ENCODE measurements at regions not wholly inside any gene's neighbourhood (a gene's known extent, or its start where the extent isn't known, plus 50 kb on each side); places are given as distances from the start of the nearest gene placed in this dataset.

DNA sequence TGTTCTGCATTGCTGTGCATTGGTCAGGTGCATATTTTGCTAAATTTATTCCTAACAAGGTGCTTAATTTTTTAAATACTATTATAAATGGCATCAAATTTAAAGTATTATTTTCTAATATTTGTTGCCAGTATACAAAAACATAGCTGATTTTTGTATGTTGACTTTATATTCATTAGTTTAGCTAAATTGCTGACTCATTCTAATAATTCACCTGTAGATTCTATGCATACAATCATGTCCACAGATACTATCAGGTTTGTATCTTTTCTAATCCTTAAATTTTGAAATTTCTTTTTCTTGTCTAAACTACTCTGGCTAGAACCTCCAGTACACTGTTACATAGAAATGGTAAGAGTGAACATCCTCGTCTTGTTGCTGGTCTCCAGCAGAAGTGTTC lies 657.6 kb downstream of the CCDC171 start:
- TF ChIP-seq, protein P1, sequence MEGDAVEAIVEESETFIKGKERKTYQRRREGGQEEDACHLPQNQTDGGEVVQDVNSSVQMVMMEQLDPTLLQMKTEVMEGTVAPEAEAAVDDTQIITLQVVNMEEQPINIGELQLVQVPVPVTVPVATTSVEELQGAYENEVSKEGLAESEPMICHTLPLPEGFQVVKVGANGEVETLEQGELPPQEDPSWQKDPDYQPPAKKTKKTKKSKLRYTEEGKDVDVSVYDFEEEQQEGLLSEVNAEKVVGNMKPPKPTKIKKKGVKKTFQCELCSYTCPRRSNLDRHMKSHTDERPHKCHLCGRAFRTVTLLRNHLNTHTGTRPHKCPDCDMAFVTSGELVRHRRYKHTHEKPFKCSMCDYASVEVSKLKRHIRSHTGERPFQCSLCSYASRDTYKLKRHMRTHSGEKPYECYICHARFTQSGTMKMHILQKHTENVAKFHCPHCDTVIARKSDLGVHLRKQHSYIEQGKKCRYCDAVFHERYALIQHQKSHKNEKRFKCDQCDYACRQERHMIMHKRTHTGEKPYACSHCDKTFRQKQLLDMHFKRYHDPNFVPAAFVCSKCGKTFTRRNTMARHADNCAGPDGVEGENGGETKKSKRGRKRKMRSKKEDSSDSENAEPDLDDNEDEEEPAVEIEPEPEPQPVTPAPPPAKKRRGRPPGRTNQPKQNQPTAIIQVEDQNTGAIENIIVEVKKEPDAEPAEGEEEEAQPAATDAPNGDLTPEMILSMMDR (conservative IDR thresholded peaks at IDR 0.05; ENCODE audit: low read length), result no peak
- no peak for TF ChIP-seq EZH2phosphoT487 (IDR thresholded peaks at IDR 0.05; ENCODE audit: borderline replicate concordance, low read depth, low read length)
